ENCODE measurements at regions not wholly inside any gene's neighbourhood (a gene's known extent, or its start where the extent isn't known, plus 50 kb on each side); places are given as distances from the start of the nearest gene placed in this dataset.
"Not testable (repeated sequence)": the region's sequence is repeated elsewhere in the genome, so short reads cannot be mapped to it uniquely, and the experiment has no call there.

DNA sequence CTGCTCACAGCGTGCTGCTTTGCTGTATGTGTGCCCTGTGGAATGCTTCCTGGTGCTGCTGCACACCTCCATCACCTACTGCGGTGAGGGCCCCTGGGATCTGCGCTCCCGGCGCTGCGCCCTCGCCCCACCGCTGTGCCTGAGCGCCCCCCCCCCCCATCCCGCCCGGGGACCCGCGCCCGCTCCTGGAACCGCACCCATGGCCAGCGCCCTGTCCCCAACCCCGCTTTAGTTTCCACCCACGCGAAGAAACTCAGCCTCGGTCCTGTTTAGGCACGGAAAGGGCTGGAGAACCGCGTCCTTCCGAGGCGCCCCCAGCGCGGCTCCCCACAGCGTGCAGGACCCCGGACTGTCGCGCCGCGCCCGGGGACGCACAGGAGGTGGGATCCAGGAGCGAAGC, 265.5 kb downstream of the POTEB3 start:
- not testable (repeated sequence) for DNase-seq

DNA sequence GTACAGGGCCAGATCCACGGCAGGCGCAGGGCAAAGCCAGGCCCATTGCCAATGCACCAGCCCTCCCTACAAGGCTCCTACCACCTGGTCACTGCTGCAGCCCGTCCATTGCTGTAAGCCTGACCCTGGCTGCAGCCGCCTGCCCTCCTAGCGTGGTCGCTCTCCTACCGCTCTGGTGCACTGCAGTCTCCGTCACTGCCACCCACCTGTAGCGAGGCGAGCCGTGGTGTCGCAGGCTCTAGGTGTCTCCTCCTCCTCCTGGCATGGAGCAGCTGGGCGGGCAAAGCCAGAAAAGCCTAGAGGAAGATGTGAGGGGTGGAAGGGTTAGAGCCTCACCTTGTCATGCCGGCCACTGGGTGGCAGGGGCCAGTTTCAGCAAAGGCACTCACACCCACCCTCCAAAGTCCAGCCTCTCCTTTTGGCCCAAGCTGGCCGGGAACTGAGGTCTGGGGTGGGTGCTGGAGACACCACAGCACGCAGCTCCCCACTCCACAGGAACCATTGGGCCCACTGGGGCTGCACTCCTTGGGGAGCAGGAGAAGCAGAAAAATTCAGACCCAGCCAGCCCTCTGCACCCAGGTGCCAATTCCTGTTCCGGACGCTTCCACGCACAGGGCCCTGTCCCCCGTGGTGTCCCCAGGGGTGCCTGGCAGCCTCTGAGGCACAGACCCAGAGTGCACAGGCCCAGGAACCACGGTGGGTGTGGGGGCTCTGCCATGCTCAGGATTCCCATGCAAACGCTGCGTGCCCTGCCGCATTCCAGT, 285.3 kb upstream of the POTEB2 start:
- not testable (repeated sequence) for DNase-seq

DNA sequence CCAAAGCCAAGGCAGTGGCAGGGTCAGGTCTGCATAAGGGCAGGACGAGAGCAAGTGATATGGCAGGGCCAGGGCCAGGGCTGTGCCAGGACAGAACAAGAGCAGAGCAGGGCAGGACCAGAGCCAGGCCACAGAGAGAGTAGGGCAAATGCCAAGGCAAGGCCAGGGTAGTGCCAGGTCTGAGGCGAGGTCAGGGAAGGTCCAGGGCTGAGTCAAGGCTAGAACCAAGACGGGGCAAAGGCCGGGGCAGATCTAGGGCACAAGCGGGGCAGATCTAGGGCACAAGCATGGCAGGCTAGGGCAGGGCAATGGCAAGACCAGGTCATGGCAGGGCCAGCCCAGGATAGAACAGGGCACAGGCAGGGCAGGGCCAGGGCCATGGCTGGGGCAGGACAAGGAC, 282.0 kb upstream of the POTEB2 start:
- not testable (repeated sequence) for DNase-seq

DNA sequence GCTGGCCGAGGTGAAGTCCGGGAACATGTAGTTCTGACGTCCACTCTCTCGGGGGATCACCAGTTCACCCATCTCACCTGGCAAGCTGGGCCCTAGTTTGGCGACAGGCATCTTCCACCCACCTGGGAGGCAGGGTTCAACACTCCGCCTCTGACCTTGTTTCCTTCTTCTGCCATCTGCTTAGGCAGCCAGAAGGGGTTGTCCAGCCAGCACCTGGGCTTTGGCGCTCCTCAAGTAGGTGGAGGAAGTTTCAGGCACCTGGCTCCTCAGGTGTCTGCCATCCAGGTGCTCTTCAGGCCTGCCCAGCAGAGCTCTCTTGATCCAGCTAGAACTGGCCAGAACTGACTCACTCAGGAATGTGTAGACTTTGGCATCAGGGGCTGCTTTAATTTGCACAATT, 267.8 kb upstream of the POTEB2 start:
- not testable (repeated sequence) for DNase-seq

DNA sequence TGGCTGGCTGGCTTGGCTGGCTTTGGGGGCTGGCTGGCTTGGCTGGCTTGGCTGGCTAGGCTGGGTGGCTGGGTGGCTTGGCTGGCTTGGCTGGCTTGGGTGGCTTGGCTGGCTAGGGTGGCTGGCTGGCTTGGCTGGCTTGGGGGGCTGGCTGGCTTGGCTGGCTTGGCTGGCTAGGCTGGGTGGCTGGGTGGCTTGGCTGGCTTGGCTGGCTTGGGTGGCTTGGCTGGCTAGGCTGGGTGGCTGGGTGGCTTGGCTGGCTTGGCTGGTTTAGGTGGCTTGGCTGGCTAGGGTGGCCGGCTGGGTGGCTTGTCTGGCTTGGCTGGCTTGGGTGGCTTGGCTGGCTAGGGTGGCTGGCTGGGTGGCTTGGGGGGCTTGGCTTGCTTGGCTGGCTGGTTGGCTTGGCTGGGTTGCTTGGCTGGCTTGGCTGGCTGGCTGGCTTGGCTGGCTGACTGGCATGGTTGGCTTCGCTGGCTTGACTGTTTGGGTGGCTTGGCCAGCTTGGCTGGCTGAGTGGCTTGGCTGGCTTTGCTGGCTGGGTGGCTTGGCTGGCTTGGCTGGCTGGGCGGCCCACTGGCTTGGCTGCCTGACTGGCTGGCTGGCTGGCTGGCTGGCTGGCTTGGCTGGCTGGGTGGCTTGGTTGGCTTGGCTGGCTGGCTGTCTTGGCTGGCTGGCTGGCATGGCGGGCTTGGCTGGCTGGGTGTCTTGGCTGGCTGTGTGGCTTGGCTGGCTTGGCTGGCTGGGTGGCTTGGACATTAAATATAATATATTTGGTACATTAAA, 246.3 kb upstream of the POTEB2 start:
- DNase-seq = not testable (repeated sequence)

DNA sequence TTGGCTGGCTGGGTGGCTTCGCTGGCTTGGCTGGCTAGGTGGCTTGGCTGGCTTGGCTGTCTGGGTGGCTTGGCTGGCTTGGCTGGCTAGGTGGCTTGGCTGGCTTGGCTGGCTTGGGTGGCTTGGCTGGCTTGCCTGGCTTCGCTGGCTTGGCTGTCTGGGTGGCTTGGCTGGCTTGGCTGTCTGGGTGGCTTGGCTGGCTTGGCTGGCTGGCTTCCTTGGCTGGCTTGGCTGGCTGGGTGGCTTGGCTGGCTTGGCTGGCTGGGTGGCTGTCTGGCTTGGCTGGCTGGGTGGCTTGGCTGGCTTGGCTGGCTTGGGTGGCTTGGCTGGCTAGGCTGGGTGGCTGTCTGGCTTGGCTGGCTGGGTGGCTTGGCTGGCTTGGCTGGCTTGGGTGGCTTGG, 245.7 kb upstream of the POTEB2 start:
- not testable (repeated sequence) for DNase-seq

DNA sequence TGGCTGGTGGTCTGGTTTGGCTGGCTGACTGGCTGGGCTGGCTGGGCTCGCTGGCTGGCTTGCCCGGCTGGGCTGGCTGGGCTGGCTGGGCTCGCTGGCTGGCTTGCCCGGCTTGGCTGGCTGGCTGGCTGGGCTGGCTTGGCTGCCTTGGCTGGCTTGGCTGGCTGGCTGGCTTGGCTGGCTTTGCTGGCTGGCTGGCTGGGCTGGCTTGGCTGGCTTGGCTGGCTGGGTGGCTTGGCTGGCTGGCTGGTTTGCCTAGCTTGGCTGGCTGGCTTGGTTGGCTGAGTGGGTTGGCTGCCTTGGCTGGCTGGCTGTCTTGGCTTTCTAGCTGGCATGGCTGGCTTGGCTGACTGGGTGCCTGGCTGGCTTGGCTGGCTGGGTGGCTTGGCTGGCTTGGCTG, 245.1 kb upstream of the POTEB2 start:
- DNase-seq = not testable (repeated sequence)

DNA sequence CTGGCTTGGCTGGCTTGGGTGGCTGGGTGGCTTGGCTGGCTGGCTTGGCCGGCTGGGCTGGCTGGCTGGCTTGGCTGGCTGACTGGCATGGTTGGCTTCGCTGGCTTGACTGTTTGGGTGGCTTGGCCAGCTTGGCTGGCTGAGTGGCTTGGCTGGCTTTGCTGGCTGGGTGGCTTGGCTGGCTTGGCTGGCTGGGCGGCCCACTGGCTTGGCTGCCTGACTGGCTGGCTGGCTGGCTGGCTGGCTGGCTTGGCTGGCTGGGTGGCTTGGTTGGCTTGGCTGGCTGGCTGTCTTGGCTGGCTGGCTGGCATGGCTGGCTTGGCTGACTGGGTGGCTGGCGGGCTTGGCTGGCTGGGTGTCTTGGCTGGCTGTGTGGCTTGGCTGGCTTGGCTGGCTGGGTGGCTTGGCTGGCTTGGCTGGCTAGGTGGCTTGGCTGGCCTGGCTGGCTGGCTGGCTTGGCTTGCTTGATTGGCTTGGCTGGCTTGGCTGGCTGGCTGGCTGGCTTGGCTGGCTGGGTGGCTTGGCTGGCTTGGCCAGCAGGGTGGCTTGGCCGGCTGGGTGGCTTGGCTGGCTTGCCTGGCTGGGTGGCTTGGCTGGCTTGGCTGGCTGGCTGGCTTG, 244.2 kb upstream of the POTEB2 start:
- DNase-seq = peak; percentile 12

DNA sequence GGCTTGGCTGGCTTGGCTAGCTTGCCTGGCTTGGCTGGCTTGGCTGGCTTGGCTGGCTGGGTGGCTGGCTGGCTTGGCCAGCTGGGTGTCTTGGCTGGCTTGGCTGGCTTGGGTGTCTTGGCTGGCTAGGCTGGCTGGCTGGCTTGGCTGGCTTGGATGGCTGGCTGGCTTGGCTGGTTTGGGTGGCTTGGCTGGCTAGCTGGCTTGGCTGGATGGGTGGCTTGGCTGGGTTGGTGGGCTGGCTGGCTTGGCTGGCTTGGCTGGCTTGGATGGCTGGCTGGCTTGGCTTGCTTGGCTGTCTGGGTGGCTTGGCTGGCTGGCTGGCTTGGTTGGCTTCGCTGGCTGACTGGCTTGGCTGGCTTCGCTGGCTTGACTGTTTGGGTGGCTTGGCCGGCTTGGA, 242.3 kb upstream of the POTEB2 start:
- DNase-seq = not testable (repeated sequence)

DNA sequence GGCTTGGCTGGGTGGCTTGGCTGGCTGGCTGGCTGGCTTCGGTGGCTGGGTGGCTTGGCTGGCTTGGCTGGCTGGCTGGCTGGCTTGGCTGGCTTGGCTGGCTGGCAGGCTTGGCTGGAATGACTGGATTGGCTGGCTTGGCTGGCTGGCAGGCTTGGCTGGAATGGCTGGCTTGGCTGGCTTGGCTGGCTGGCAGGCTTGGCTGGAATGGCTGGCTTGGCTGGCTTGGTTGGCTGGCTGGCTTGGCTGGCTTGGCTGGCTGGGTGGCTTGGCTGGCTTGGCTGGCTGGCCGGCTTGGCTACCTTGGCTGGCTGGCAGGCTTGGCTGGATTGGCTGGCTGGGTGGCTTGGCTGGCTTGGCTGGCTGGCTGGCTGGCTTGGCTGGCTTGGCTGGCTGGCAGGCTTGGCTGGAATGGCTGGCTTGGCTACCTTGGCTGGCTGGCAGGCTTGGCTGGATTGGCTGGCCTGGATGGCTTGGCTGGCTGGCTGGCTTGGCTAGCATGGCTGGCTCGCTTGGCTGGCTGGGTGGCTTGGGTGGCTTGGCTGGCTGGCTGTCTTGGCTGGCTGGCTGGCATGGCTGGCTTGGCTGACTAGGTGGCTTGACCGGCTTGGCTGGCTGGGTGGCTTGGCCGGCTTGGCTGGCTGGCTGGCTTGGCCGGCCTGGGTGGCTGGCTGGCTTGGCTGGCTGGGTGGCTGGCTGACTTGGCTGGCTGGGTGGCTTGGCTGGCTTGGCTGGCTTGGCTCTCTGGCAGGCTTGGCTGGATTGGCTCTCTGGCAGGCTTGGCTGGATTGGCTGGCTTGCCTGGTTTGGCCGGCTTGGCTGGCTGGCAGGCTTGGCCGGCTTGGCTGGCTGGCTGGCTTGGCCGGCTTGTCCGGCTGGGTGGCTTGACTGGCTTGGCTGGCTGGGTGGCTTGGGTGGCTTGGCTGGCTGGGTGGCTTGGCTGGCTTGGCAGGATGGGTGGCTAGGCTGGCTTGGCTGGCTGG, 241.6 kb upstream of the POTEB2 start:
- not testable (repeated sequence) for DNase-seq

DNA sequence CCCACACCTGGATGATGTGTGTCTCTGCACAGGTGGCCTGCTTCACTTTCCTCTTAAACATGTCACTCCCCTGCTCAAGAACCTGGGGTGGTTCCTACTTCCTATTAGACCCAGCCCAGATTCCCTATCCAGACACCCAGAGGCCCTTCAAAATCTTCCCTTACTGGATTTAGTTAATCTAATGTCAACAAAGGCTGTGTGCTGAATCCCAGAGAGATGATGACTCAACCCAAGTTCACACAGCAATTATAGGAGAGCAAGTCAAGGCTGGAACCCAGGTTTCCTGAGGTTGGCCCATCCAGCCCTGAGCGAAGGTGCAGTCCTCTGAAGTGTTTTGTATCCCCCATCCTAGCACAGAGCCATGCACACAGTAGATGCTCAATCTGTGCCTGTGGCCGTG, 230.5 kb upstream of the POTEB2 start:
- not testable (repeated sequence) for DNase-seq

DNA sequence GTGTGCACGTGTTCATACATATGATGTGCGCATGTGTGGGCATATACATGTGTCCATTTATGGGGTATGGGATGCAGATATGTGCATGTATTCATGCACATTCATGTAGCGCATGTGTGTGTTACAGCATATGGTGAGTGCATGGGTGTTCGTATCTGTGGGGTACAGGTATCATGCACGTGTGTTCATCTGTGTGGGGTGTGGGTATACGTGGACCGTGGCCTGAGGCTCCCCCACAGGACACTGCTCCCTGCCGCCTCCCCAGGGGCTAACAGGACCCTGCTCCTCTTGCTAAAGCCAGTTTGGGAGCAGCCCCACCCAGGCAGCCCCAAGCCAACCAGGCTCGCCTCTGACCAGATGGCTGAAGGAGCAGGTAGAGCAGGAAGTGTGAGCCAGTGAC, 213.4 kb upstream of the POTEB2 start:
- DNase-seq = not testable (repeated sequence)

DNA sequence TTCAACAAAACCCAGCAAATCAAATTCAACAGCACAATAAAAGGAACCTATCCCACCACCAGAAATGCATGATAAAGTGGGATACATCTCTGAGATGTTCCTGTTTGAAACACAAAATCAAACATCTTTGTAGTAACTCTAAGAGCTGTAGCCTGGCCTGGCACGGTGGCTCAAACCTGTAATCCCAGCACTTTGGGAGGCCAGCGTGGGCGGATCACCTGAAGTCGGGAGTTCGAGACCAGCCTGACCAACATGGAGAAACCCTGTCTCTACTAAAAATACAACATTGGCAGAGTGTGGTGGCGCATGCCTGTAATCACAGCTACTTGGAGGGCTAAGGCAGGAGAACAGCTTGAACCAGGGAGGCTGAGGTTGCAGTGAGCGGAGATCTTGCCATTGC, 202.8 kb upstream of the POTEB2 start:
- DNase-seq = not testable (repeated sequence)

DNA sequence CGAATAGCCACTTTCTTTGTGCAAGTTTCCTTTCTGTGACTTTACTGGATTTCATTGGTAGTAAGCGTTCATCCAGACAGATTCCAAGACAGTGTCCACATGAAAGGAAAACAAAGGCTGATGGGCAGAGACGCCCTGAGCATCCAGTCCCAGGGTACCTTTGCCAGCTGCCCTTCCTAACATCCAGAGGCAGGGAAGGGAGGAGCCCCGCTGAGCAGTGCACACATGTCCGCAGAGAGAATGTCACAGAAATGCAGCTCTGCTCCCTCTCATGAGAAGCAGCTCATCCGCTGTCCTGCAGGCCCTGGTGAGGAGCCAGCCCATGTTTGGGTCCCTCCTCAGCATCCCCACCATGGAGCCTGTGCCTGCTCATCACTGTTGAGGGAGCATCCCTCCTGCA, 197.4 kb upstream of the POTEB2 start:
- DNase-seq = not testable (repeated sequence)

DNA sequence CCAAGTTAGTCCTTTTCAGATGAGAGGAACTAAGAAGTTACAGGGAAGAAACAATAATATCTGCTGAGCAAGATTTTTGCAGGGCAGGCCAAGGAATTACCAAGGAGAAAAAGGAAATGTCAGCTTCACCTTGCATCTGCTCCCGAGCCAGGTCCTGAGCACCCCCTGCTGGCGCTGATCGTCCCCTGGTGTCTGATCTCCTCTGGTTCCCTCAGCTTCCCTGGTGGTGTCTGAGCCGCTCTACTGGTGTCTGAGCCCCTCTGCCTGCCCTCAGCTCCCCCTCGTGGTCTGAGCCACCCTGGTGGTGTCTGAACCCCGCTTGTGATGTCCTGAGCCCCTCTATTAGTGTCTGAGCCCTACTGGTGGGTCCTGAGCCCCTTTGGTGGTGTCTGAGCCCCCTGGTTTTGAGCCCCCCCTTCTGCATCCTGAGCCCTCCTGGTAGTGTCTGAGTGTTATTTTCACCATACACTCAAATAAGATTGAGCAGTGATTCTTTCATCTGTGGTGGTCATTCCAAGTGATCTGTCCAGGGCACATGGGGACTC, 196.6 kb upstream of the POTEB2 start:
- not testable (repeated sequence) for DNase-seq

DNA sequence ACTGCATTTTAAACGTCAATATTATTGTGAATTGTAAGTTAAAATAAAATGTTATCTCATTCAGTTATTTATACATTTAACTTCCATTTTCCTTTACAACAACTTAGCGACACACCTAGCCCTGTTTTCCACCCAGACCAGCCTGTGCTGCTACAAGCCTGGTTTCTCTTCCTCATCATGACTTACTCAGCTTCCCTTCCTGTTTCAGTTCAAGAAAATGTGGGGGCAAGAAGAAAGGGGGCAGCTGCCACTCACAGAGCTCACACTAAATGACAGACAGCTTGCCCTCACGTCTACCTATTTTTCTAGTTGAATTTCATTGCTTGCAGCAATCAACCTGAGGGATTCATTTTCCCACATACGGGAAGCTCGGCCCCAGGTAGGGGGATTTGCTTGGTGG, 185.8 kb upstream of the POTEB2 start:
- not testable (repeated sequence) for DNase-seq

DNA sequence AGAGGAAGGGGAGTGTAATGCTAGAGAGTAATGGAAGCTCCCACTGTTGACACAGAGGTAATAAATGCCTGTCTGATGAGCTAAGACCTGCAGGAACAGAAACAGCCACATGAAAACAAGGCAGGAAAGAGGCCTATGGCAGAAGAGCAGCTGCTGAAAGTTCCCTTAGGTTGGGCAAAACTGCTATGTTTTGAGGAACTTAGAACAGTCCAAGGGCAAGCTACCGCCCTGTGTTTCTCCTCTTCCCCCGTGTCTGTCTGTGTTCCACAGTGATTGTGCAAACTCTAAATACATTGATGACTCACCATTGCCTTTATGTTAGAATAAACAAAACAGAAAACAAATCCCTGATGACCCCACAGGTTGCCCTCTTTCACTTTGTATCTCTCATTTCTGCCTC, 165.6 kb upstream of the POTEB2 start:
- DNase-seq = not testable (repeated sequence)

DNA sequence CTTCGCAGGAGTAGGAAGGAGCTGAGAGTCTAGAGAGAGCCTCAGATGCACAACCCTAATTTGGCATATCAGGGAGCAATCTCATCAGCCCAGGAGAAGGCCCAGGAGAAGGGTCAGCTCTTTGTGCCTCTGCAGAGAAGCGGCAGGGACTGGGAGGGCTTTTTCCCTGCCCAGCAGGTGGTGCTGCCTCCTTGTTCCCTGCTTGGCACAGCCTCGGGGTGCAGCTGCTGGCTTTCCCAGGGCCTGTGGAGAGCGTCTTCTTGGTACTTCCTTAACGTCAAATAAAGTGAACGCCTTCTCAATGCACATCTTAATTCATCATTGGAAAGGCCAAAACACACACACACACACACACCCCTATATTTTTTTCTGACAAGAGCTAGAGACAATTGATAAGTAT, 162.9 kb upstream of the POTEB2 start:
- not testable (repeated sequence) for DNase-seq

DNA sequence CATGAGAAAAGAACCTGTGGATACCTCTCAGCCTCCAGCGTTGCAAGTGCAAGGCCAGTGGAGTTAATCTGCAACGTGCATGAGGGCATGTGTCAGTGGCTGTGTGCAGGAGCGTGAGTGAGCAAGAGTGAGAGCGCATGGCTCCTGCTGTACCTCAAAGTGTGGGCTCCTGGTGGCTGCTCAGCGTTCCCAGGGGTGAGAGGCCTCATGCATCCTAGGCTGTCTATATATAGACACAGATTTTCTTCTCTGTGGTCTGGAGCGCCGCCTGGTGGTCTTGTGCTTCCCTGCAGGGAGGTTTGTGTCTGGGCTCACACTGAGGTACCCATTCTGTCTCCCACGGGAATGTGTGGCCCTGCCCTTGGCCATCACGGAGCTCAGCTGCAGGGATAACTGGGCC, 161.8 kb upstream of the POTEB2 start:
- not testable (repeated sequence) for DNase-seq

DNA sequence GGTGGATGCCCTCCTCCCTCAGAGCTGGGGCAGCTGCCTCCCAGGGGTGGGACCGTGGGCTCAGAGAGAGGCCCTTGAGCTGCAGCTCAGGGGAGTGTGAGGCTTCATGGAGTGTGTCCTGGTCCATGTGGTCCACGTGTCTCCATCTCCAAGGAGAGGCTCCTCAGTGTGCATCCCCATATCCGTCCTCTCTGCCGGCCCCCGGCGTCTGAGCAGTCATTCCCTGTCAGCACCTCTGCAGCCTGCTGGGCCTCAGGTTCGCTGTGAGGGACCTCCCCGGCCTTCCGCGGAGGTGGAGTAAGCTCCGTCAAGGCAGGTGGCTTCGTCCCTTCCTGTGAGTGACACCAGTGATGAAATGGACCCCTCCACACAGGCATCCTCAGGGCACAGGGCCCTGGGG, 160.7 kb upstream of the POTEB2 start:
- not testable (repeated sequence) for DNase-seq

DNA sequence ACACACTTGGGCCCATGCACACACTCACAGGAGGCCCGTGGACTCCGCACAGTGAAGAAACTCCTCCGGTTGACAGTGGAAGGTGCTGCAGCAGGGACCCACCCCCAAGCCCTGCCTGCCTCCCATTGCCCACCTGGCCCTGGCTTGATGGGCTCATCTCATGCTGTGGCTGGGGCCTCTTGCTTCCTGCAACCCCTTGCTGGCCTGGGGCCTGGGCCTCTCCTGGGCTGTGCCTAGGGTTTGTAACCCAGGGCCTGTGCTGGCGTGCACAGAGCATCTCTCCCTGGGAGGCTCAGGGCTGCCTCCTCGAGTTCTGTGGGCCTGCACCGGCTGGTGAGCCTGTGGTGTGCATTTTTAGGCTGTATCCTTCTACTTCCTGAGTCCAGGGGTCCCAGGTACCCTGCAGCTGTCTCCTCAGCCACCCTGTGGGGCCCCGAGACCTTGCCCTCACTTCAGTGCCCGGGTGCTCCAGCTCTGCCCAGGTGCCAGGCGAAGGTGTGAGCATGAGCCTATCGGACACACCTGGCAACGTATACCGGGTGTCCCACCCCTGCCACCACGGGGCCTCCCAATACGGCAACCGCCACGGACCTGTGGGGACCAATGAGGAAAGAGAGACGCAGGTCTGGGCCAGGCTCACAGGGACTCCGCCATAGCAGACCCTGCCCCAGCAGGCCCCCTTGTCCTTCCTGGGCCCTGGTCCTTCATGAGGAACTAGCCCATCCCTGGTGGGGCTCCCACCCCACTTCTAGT, 158.3 kb upstream of the POTEB2 start:
- DNase-seq = not testable (repeated sequence)

Measured in CD4-positive, alpha-beta T cell treated with Interleukin-4 for 4 hours (primary cell).